HepG2 (cell line): ENCODE measurements at regions not wholly inside any gene's neighbourhood (a gene's known extent, or its start where the extent isn't known, plus 50 kb on each side); places are given as distances from the start of the nearest gene placed in this dataset.

Source experiments
- CTCF ChIP-seq: sonication (generic); formaldehyde crosslinking; IDR thresholded peaks from 2 replicates; pipeline ENCODE4 v1.5.0; 2020; ENCODE audit warnings: mild to moderate bottlenecking, missing genetic modification reagents, moderate library complexity
- EP300 ChIP-seq, 3 experiments: sonication (generic) in 1 of 3; formaldehyde crosslinking in 1 of 3; IDR thresholded peaks; 2 replicates each; pipeline versions ENCODE4 v1.5.1 to v1.6.1; 2011 to 2020; ENCODE audit warnings: low read depth in 2 of 3, low read length in 2 of 3, borderline replicate concordance in 1 of 3, improper control_type of control experiment in 1 of 3, mild to moderate bottlenecking in 1 of 3, missing genetic modification reagents in 1 of 3, moderate library complexity in 1 of 3
- HNRNPH1 ChIP-seq: fragments of 200-400 bp; formaldehyde crosslinking; optimal IDR thresholded peaks from 2 replicates; pipeline ENCODE3; 2017; ENCODE audit warnings: mild to moderate bottlenecking, low read depth, low read length
- RFX5 ChIP-seq: IDR thresholded peaks from 2 replicates; pipeline ENCODE4 v1.6.1; 2011; ENCODE audit warnings: low read depth, low read length, improper control_type of control experiment
- ZNF143 ChIP-seq: sonication (generic); formaldehyde crosslinking; IDR thresholded peaks from 2 replicates; pipeline ENCODE4 v1.4.0; 2020; ENCODE audit warnings: missing genetic modification reagents
- ZSCAN20 ChIP-seq: sonication (generic); formaldehyde crosslinking; IDR thresholded peaks from 2 replicates; pipeline ENCODE4 v1.4.0; 2020; ENCODE audit warnings: missing genetic modification reagents, mild to moderate bottlenecking, borderline replicate concordance

- TF ChIP-seq RFX5: no peak
- no peak for TF ChIP-seq ZSCAN20 (CRISPR knock-in tag)
- TF ChIP-seq CTCF (CRISPR knock-in tag): no peak
- no peak for TF ChIP-seq HNRNPH1
- no peak for TF ChIP-seq EP300 (IDR thresholded peaks at IDR 0.05; ENCODE audit: low read depth in 2 of 2, low read length in 2 of 2)
- no peak for TF ChIP-seq EP300 (CRISPR knock-in tag; IDR thresholded peaks at IDR 0.05; ENCODE audit: borderline replicate concordance)
- no peak for TF ChIP-seq ZNF143
Measured at GRCh38 chr4:35695003-35695402, 549.3 kb downstream of the ARAP2 start.
